HepG2 (cell line): ENCODE measurements at regions not wholly inside any gene's neighbourhood (a gene's known extent, or its start where the extent isn't known, plus 50 kb on each side); places are given as distances from the start of the nearest gene placed in this dataset.

Source experiments
- ELF1 ChIP-seq: sonication (generic); formaldehyde crosslinking; IDR thresholded peaks from 2 replicates; pipeline ENCODE4 v1.4.0; 2020; ENCODE audit warnings: missing genetic modification reagents
- SMC3 ChIP-seq: IDR thresholded peaks from 2 replicates; pipeline ENCODE4 v1.6.1; 2011; ENCODE audit warnings: low read length, improper control_type of control experiment
- TAF1 ChIP-seq: sonication (generic); formaldehyde crosslinking; IDR thresholded peaks from 2 replicates; pipeline ENCODE4 v1.4.0; 2020; ENCODE audit warnings: missing genetic modification reagents
- ZNF777 ChIP-seq: sonication (generic); formaldehyde crosslinking; IDR thresholded peaks from 2 replicates; pipeline ENCODE4 v1.4.0; 2020; ENCODE audit warnings: missing genetic modification reagents
- TF ChIP-seq, protein P1 (sequence below): sonication (generic); formaldehyde crosslinking; IDR thresholded peaks from 2 replicates; pipeline ENCODE4 v1.5.0; 2020; ENCODE audit warnings: mild to moderate bottlenecking, missing genetic modification reagents, moderate library complexity
- TF ChIP-seq, protein P2 (sequence below): sonication (generic); formaldehyde crosslinking; IDR thresholded peaks from 2 replicates; pipeline ENCODE4 v1.4.0; 2020; ENCODE audit warnings: missing genetic modification reagents

DNA sequence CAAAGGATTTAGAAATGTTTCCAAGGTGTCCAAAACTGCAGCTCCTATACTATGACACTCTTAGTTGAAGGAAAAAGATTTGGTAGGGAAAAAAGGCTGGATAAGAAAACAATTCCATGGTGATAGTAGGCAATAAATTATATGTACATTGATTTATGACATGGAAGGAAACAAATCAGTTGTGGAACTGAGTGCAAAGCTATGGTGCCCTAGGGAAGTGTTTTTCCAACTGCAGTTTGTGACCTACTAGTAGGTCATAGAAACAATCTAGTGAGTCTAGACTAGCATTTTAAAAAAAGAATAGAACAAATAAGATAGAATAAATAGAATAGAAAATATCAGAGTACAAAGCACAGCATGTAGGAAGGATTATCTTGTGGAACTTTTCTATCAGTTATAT lies 58.4 kb upstream of the TSPAN5 start:
- no peak for TF ChIP-seq SMC3
- no peak for TF ChIP-seq ZNF777
- no peak for TF ChIP-seq ELF1 (CRISPR knock-in tag)
- TF ChIP-seq, protein P1, sequence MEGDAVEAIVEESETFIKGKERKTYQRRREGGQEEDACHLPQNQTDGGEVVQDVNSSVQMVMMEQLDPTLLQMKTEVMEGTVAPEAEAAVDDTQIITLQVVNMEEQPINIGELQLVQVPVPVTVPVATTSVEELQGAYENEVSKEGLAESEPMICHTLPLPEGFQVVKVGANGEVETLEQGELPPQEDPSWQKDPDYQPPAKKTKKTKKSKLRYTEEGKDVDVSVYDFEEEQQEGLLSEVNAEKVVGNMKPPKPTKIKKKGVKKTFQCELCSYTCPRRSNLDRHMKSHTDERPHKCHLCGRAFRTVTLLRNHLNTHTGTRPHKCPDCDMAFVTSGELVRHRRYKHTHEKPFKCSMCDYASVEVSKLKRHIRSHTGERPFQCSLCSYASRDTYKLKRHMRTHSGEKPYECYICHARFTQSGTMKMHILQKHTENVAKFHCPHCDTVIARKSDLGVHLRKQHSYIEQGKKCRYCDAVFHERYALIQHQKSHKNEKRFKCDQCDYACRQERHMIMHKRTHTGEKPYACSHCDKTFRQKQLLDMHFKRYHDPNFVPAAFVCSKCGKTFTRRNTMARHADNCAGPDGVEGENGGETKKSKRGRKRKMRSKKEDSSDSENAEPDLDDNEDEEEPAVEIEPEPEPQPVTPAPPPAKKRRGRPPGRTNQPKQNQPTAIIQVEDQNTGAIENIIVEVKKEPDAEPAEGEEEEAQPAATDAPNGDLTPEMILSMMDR (CRISPR knock-in tag) = no peak
- TF ChIP-seq, protein P2, sequence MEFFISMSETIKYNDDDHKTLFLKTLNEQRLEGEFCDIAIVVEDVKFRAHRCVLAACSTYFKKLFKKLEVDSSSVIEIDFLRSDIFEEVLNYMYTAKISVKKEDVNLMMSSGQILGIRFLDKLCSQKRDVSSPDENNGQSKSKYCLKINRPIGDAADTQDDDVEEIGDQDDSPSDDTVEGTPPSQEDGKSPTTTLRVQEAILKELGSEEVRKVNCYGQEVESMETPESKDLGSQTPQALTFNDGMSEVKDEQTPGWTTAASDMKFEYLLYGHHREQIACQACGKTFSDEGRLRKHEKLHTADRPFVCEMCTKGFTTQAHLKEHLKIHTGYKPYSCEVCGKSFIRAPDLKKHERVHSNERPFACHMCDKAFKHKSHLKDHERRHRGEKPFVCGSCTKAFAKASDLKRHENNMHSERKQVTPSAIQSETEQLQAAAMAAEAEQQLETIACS = no peak
- no peak for TF ChIP-seq TAF1 (CRISPR knock-in tag)
